ENCODE measurements at regions not wholly inside any gene's neighbourhood (a gene's known extent, or its start where the extent isn't known, plus 50 kb on each side); places are given as distances from the start of the nearest gene placed in this dataset.

DNA sequence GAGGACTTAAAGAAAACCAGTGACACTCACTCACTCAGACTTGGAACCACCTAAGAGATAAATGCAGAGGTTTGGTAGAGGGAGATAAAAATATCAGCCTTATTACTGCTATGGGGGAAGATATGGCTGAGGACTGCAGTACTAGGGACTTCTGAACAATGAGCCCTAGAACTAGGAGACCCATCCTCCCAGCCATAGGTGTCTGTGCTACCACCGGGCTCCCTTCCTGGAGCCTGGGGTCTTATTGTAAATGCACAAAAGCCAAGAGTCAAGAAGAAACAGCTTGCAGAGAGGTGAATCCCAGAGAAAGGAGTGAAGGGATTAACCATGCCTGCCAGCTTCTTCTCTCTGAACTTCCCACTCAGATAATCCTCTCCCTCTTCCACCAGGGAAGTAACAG is 108.3 kb upstream of the AKR1E2 start:
- intact Hi-C loops (cut with micrococcal nuclease) = no loop called here
- no peaks in the 10 kb centered on the region for H3K27me3 ChIP-seq (ENCODE audit: low read depth)
- no peak overlapping the region for H3K4me3 ChIP-seq
- H3K36me3 ChIP-seq = no peaks in the 10 kb centered on the region
- peaks cover 21% of the 10 kb centered on the region for H3K4me1 ChIP-seq
- TF ChIP-seq, protein P1, sequence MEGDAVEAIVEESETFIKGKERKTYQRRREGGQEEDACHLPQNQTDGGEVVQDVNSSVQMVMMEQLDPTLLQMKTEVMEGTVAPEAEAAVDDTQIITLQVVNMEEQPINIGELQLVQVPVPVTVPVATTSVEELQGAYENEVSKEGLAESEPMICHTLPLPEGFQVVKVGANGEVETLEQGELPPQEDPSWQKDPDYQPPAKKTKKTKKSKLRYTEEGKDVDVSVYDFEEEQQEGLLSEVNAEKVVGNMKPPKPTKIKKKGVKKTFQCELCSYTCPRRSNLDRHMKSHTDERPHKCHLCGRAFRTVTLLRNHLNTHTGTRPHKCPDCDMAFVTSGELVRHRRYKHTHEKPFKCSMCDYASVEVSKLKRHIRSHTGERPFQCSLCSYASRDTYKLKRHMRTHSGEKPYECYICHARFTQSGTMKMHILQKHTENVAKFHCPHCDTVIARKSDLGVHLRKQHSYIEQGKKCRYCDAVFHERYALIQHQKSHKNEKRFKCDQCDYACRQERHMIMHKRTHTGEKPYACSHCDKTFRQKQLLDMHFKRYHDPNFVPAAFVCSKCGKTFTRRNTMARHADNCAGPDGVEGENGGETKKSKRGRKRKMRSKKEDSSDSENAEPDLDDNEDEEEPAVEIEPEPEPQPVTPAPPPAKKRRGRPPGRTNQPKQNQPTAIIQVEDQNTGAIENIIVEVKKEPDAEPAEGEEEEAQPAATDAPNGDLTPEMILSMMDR (IDR thresholded peaks at IDR 0.05; ENCODE audit: borderline replicate concordance) = no peak
- no peak for DNase-seq
- no peaks in the 10 kb centered on the region for H3K9me3 ChIP-seq (replicated peaks)
- H3K27ac ChIP-seq (replicated peaks) = no peak overlapping the region

DNA sequence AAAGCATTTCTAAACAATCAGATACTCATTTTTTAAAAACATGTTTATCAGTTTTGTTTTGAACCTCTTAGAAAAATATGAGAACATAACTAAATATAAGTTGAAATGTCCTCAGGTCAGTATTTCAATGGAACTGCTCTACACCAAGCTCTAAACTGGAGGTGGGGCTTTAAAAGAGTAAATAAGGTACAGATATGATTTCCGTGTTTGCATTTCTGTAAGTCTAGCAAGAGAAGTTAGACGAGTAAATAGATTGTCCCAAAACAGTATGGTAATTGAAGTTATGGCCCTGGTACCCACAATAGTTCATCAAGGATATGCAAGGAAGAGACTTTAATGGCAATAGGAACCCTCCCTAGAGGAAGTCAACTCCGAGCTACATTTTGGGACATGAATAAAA is 115.1 kb upstream of the AKR1E2 start:
- Histone ChIP-seq H3K4me3 (no peak overlapping the region), H3K9me3 (replicated peaks) (no peaks in the 10 kb centered on the region), H3K27ac (replicated peaks) (no peak overlapping the region), H3K36me3 (no peaks in the 10 kb centered on the region), H3K4me1 (peaks cover 6% of the 10 kb centered on the region), H3K27me3 (ENCODE audit: low read depth) (no peaks in the 10 kb centered on the region)
- TF ChIP-seq, protein P1 (IDR thresholded peaks at IDR 0.05; ENCODE audit: borderline replicate concordance) = no peak
- intact Hi-C loops (cut with micrococcal nuclease) = no loop called here
- DNase-seq = no peak

DNA sequence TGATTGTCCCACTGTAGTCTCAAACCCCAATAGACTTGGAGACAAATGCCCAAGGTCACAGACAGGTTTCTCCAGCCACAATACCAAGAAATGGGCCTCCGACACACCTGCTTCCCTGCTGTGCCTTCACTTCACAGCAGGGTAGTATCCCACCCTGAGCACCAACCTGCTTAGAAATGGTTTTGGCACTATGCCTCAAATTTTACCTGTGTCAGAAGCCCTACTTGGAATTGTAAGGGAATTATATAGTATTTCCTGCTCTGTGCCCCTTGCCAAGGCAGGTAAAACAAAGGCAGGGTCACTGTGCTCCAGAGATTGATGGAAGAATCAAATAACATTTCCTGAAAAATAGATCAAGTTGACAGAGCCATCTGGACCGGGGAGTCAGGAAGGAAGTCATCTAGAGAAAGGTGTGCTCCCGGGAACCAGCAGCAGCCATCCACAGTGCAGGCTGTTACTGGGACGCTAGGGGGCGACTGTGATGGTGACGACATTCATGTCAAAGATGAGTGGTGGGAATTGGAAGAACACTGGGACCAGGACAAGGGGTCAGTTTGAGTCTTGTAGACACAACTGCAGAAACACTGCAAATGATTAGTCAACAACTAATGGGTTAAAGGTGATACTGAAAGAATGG is 117.8 kb upstream of the AKR1E2 start:
- TF ChIP-seq, protein P1 (IDR thresholded peaks at IDR 0.05; ENCODE audit: borderline replicate concordance) = peak; percentile 28
- peaks cover 17% of the 10 kb centered on the region for H3K4me1 ChIP-seq

DNA sequence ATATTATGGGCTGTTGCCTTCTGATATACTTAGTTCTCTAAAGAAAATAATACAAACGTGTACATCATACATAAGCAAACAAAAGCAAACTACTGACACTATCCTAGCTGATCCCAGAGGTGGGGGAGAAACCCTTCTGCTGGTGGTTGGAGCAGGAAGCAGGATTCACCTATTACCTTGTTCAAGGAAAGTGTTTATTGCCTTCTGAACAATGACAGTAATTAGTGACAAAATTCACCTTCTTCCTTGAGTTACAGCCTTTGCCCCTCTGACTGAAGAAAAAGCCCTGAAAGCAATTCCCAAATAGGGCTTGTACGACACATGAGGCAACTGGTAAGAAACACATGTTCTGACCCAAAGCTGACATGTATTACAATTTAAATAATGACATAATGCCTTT is 118.8 kb upstream of the AKR1E2 start:
- H3K4me3 ChIP-seq = no peak overlapping the region
- peaks cover 14% of the 10 kb centered on the region for H3K4me1 ChIP-seq
- no peak for DNase-seq
- no peak overlapping the region for H3K27ac ChIP-seq (replicated peaks)
- H3K27me3 ChIP-seq (ENCODE audit: low read depth) = no peaks in the 10 kb centered on the region
- no peaks in the 10 kb centered on the region for H3K9me3 ChIP-seq (replicated peaks)
- no peaks in the 10 kb centered on the region for H3K36me3 ChIP-seq
- TF ChIP-seq, protein P1 (IDR thresholded peaks at IDR 0.05; ENCODE audit: borderline replicate concordance) = no peak
- intact Hi-C loops (cut with micrococcal nuclease) = no loop called here

More for the DNA sequence above, 117.8 kb upstream of the AKR1E2 start:
- Histone ChIP-seq H3K27ac (replicated peaks) (no peak overlapping the region), H3K36me3 (no peaks in the 10 kb centered on the region), H3K9me3 (replicated peaks) (no peaks in the 10 kb centered on the region), H3K27me3 (ENCODE audit: low read depth) (no peaks in the 10 kb centered on the region), H3K4me3 (no peak overlapping the region)
- no peak for DNase-seq
- intact Hi-C loops (cut with micrococcal nuclease) = no loop called here

DNA sequence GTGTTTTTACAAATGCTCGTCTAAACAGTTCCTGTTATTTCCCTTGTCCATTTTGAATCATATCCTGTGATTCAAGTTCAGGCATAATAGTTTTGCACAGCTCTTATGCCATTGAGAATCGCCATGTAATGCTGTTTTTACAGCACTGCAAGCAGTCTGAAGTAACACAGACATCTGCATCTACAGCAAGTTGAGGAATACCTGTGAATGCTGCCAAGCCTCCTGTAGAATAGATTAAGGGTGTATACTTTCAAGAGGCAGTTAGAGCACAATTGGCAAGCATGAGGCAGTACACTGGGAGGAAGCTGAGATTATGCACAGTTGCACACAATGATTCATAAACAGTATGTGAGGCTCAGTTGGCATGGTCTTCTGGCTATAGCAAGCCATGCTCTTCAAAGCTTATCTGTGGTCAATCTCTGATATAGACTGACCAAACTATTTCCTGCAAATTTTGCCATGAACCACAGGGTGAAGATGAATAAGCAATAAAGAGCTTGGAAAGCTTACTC is 121.9 kb upstream of the AKR1E2 start:
- H3K27ac ChIP-seq (replicated peaks) = peak overlapping the region; percentile 71
- TF ChIP-seq, protein P1 (IDR thresholded peaks at IDR 0.05; ENCODE audit: borderline replicate concordance) = no peak
- intact Hi-C loops (cut with micrococcal nuclease) = no loop called here
- no peak for DNase-seq
- H3K9me3 ChIP-seq (replicated peaks) = no peaks in the 10 kb centered on the region
- H3K27me3 ChIP-seq (ENCODE audit: low read depth) = no peaks in the 10 kb centered on the region
- H3K4me3 ChIP-seq = no peak overlapping the region
- peaks cover 28% of the 10 kb centered on the region for H3K4me1 ChIP-seq
- H3K36me3 ChIP-seq = no peaks in the 10 kb centered on the region

Measured in left ventricle myocardium inferior (tissue), 1 donor.